ENCODE measurements at regions not wholly inside any gene's neighbourhood (a gene's known extent, or its start where the extent isn't known, plus 50 kb on each side); places are given as distances from the start of the nearest gene placed in this dataset.

- TF ChIP-seq, protein P1, sequence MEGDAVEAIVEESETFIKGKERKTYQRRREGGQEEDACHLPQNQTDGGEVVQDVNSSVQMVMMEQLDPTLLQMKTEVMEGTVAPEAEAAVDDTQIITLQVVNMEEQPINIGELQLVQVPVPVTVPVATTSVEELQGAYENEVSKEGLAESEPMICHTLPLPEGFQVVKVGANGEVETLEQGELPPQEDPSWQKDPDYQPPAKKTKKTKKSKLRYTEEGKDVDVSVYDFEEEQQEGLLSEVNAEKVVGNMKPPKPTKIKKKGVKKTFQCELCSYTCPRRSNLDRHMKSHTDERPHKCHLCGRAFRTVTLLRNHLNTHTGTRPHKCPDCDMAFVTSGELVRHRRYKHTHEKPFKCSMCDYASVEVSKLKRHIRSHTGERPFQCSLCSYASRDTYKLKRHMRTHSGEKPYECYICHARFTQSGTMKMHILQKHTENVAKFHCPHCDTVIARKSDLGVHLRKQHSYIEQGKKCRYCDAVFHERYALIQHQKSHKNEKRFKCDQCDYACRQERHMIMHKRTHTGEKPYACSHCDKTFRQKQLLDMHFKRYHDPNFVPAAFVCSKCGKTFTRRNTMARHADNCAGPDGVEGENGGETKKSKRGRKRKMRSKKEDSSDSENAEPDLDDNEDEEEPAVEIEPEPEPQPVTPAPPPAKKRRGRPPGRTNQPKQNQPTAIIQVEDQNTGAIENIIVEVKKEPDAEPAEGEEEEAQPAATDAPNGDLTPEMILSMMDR (IDR thresholded peaks at IDR 0.05), result no peak
- TF ChIP-seq POLR2A (IDR thresholded peaks at IDR 0.05), result no peak
Observed at GRCh38 chr19:29400917-29401711, 124.7 kb upstream of the VSTM2B start.

All from Peyer's patch (tissue), 4 donors.